Activated naive CD8-positive, alpha-beta T cell treated with anti-CD3 and anti-CD28 coated beads, Interleukin-2, amount 10 ng/mL, durations not matched to agents 7 days and 5 days (primary cell): ENCODE measurements at regions not wholly inside any gene's neighbourhood (a gene's known extent, or its start where the extent isn't known, plus 50 kb on each side); places are given as distances from the start of the nearest gene placed in this dataset.
"Not testable (repeated sequence)": the region's sequence is repeated elsewhere in the genome, so short reads cannot be mapped to it uniquely, and the experiment has no call there.

Experiments
- ATAC-seq: fragments of 150-1000 bp; cut with Tn5 transposase; one replicate; pipeline ENCODE4 v1.10.0; 2021; ENCODE audit warnings: low read depth, moderate library complexity
- POLR2A ChIA-PET: fragments of 350-600 bp; sonication (Branson Sonifier 250); formaldehyde crosslinking; loops from one replicate; lab custom pipeline; 2021; ENCODE audit warnings: antibody characterized with exemption; lab: Charles Lee
- DNase-seq: peaks from one replicate; pipeline ENCODE4 v3.0.0; 2021
- H3K27ac Mint-ChIP-seq: one replicate; pipeline ENCODE4 v1.8.0; 2022; ENCODE audit warnings: mild to moderate bottlenecking, mixed read lengths
- H3K27me3 Mint-ChIP-seq: one replicate; pipeline ENCODE4 v1.8.0; 2022; ENCODE audit warnings: mild to moderate bottlenecking, moderate library complexity, mixed read lengths
- H3K36me3 Mint-ChIP-seq: one replicate; pipeline ENCODE4 v1.8.0; 2021; ENCODE audit warnings: mild to moderate bottlenecking, mixed read lengths
- H3K4me1 Mint-ChIP-seq: one replicate; pipeline ENCODE4 v1.8.0; 2021; ENCODE audit warnings: mixed read lengths
- H3K4me3 Mint-ChIP-seq: one replicate; pipeline ENCODE4 v1.8.0; 2022; ENCODE audit warnings: mild to moderate bottlenecking, moderate library complexity, mixed read lengths
- H3K9me3 Mint-ChIP-seq: one replicate; pipeline ENCODE4 v1.8.0; 2021; ENCODE audit warnings: mixed read lengths

DNA sequence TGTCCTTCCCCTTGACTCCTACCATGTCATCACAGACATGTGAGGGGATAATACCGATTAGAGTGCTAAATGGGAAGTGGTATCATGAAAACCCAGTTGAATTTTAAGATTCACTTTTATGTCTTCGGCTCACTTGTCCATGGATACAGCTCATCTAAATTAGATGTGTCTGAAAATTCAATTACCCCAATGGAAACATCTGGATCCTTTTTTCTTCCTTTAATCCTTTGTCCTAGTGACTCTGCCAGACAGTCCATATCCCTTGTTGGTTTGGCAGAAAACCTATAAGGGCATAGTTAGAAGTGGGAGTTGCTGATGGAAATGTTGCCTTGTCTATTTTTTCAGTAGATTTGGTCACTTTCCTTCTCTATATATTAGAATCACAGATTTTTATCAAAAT is 271.9 kb downstream of the MTERF1 start:
- no peaks in the 10 kb centered on the region for H3K9me3 Mint-ChIP-seq
- no peak for ATAC-seq
- H3K27ac Mint-ChIP-seq = no peak overlapping the region
- no peaks in the 10 kb centered on the region for H3K36me3 Mint-ChIP-seq
- H3K4me1 Mint-ChIP-seq = no peaks in the 10 kb centered on the region
- H3K27me3 Mint-ChIP-seq = peaks cover 5% of the 10 kb centered on the region
- no peak overlapping the region for H3K4me3 Mint-ChIP-seq
- POLR2A ChIA-PET = no interaction called here
- DNase-seq = no peak

DNA sequence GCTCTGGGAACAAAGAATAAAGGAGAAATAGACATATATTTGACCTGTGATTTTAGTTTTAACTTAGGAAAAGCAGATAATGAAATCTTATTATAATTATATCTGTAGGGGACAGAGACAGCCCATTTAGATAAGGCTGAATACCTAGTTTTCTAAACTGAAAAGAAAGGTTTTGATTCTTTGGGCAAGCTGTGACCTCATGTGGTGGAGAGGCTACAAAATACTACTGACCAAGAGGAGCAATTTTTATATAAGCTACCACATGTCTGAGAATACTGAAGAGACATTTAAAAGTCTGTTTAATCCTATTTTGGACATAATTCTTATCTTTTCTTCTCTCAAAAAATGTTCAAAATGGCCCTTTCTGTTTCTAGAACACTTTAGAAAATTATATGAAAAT is 271.0 kb downstream of the MTERF1 start:
- no peaks in the 10 kb centered on the region for H3K9me3 Mint-ChIP-seq
- ATAC-seq (no peak), DNase-seq (no peak)
- H3K27me3 Mint-ChIP-seq = peaks cover 5% of the 10 kb centered on the region
- H3K4me1 Mint-ChIP-seq = no peaks in the 10 kb centered on the region
- no peak overlapping the region for H3K27ac Mint-ChIP-seq
- POLR2A ChIA-PET = no interaction called here
- no peak overlapping the region for H3K4me3 Mint-ChIP-seq
- no peaks in the 10 kb centered on the region for H3K36me3 Mint-ChIP-seq

DNA sequence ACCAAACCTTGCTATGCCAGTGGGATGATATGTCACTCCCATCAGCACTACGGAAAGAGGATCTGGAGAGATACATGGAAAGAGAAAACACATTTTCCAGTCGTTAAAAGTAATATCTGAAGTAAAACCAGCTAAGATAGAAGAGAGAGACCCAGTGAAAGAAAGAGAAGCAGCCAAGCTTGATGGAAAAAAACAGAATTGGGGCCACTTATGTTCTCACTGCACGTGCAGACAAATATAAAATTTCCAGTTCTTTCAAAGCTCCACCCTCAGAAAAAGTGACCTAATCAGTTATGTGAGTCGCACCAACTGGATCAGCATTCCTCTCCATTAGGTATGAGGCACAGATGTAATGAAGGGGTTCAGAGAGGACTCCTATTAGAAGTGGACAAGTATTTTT is 266.1 kb downstream of the MTERF1 start:
- Mint-ChIP-seq H3K27ac (no peak overlapping the region), H3K4me3 (no peak overlapping the region), H3K4me1 (no peaks in the 10 kb centered on the region), H3K9me3 (no peaks in the 10 kb centered on the region), H3K27me3 (peaks cover 2% of the 10 kb centered on the region), H3K36me3 (no peaks in the 10 kb centered on the region)
- DNase-seq (no peak), ATAC-seq (no peak)
- POLR2A ChIA-PET = no interaction called here

DNA sequence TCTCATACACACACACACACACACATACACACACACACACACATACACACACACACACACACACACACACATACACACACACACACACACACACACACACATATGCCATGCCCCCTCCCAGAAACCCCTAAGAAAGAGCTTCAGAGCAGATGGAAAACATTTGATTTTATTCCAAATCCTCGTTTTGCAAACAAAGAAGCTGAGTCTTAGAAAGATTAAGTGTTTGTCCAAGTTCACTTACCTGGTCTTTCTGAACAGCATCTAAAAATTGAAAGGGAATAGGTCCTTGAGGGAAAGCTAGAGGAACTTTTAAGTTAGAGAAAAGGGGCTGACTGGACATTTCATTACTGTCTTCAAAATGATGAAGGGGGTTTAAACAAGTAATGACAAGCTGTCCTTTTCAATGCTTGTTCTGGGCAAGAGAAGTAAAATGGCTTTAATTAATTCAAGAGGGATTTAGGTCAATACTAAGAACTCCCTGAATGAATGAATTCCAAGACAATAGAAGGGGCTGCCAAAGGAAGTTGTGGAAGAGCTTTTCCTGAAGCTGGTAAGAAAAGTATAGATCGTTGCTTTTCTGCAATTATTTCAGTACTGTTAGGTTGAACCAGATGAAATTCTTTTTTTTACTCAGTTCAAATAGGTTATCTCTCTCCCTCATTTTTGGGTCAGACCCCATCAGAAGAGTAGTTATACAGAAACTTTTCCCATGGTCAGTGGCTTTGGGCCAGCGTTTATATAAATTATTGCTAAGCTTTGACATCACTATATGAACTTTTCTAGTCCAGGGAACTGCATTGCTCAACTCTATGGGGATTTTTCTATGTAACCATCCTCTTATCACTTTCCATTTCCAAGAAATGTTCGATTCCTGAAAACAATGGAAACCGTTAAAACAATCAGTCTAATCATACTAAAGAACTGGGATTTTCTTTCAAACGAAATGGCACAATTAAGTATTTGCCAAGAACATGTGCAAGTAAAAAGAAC is 261.4 kb downstream of the MTERF1 start:
- Mint-ChIP-seq H3K4me1 (no peaks in the 10 kb centered on the region), H3K4me3 (no peak overlapping the region), H3K36me3 (no peaks in the 10 kb centered on the region), H3K9me3 (no peaks in the 10 kb centered on the region), H3K27ac (no peak overlapping the region), H3K27me3 (no peaks in the 10 kb centered on the region)
- DNase-seq (no peak), ATAC-seq (no peak)
- POLR2A ChIA-PET = no interaction called here

DNA sequence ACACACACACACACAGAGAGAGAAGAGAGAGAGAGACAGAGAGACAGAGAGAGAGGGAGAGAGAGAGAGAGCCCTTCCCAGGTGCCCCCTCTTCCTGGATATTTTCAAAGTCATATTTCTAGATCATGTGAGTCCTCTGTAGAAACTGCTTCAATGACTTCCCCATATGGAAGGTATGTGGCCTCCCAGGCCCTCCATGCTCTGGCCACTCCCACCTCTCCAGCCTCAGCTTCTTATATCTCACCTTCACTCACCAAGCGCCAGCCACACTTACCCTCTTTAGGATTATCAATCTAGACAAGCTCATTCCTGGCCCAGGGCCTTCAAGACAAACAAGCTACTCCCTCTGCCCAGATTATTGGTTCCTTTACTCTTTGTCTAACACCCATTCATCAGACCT is 259.7 kb downstream of the MTERF1 start:
- Mint-ChIP-seq H3K9me3 (no peaks in the 10 kb centered on the region), H3K36me3 (no peaks in the 10 kb centered on the region), H3K4me3 (no peak overlapping the region), H3K27me3 (no peaks in the 10 kb centered on the region), H3K27ac (no peak overlapping the region), H3K4me1 (no peaks in the 10 kb centered on the region)
- POLR2A ChIA-PET = no interaction called here
- no peak for DNase-seq
- no peak for ATAC-seq

DNA sequence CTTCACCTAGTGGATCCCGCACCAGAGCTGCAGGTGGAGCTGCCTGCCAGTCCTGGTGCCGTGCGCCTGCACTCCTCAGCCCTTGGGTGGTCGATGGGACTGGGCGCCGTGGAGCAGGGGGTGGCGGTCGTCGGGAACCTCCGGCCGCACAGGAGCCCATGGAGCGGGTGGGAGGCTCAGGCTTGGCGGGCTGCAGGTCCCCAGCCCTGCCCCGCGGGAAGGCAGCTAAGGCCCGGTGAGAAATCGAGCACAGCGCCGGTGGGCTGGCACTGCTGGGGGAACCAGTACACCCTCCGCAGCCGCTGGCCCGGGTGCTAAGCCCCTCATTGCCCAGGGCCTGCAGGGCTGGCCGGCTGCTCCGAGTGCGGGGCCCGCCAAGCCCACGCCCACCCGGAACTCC is 253.2 kb downstream of the MTERF1 start:
- H3K36me3 Mint-ChIP-seq, H3K4me1 Mint-ChIP-seq, H3K27me3 Mint-ChIP-seq, H3K4me3 Mint-ChIP-seq, H3K27ac Mint-ChIP-seq, POLR2A ChIA-PET, DNase-seq, H3K9me3 Mint-ChIP-seq, ATAC-seq: not testable (repeated sequence)

DNA sequence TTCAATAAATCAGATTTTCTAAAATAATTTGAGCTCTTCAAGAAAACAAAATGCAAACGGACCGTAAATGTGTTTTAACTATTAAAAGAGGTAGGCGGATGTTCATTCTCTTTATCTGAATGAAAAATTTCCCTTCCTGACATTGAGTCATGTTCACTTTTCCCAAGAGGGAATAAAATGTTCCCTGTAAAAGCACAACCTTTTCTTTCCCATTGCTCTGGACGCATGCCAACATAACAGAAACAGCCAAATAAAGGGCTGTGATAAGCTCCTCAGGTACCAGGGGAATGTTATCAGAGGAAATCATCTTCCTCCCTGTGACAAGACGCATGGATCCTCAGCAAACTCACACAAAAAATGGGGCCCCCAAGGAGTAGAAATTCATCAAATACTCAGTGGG is 251.8 kb downstream of the MTERF1 start:
- POLR2A ChIA-PET = no interaction called here
- no peaks in the 10 kb centered on the region for H3K9me3 Mint-ChIP-seq
- H3K27me3 Mint-ChIP-seq = no peaks in the 10 kb centered on the region
- DNase-seq (no peak), ATAC-seq (no peak)
- no peaks in the 10 kb centered on the region for H3K4me1 Mint-ChIP-seq
- no peak overlapping the region for H3K27ac Mint-ChIP-seq
- no peak overlapping the region for H3K4me3 Mint-ChIP-seq
- H3K36me3 Mint-ChIP-seq = no peaks in the 10 kb centered on the region

DNA sequence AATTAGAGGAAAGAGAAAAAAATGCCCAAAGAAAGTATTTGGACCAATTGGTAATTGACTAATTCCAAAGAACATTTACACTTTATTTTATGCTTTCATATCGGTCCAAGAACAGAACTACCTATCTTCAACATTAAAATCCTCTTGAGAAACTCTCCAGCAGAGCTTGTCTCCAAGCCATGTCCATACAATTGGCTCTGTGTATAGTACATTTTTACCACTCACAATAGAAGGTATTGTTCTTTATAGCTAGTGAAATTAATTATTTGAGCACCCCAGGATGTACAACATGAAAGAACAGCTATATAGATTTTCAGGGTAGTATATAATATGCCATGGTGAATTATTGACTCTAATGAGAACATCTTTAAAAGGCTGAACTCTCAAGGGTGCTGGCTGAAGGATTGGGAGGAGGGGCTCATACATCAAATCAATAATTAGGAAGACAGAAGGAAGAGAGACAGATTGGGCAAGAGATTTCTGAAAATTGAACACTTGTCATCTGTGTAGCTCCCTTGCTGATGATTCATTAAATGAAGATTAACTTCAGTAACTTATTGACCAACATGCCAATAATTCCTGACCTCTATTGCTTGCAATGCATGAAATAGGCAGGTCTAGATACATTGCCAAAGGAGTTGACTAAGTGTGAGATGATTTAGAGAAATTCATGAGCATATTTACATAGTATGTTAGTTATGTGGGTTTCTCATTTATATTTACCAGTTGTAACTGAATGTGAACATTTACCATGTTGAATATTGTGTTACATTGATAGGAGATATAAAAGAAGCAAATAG is 249.7 kb downstream of the MTERF1 start:
- ATAC-seq (no peak), DNase-seq (no peak)
- Mint-ChIP-seq H3K27me3 (no peaks in the 10 kb centered on the region), H3K4me3 (no peak overlapping the region), H3K9me3 (no peaks in the 10 kb centered on the region), H3K27ac (no peak overlapping the region), H3K4me1 (no peaks in the 10 kb centered on the region), H3K36me3 (no peaks in the 10 kb centered on the region)
- POLR2A ChIA-PET = no interaction called here

DNA sequence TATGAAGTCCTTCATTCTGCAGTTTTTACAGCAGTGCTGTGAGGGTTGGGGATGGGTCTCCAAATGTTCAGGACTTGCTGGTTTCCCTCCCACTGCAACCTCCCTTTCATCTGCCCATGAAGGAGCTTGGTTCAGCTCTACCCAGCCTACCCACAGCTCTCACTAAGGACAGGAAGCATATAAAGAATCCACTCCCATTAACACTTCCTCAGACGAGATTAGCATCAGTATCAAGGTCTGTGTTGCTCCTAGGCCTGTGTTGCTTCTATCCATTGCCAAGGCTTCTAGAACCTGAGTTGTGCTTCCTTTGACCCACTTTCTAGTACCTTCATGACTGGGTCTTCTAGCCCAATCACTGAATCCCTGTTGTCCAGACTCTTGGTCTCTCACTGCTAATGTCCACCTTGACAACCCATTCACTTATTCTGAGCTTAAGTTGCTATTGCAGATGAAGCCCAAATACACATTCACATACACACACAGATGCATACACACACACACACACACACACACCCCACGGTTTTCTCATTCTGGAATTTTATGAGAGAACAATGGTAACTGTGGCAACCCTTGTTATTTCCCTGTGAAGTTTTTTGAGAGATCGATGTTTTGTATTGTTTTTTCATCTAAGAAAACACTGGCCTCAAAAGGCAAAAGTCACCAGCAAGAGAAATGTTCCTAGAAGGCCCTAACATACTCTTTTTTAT is 248.1 kb downstream of the MTERF1 start:
- ATAC-seq (no peak), DNase-seq (no peak)
- Mint-ChIP-seq H3K9me3 (no peaks in the 10 kb centered on the region), H3K4me1 (no peaks in the 10 kb centered on the region), H3K27me3 (no peaks in the 10 kb centered on the region), H3K36me3 (no peaks in the 10 kb centered on the region), H3K27ac (no peak overlapping the region), H3K4me3 (no peak overlapping the region)
- POLR2A ChIA-PET = no interaction called here

DNA sequence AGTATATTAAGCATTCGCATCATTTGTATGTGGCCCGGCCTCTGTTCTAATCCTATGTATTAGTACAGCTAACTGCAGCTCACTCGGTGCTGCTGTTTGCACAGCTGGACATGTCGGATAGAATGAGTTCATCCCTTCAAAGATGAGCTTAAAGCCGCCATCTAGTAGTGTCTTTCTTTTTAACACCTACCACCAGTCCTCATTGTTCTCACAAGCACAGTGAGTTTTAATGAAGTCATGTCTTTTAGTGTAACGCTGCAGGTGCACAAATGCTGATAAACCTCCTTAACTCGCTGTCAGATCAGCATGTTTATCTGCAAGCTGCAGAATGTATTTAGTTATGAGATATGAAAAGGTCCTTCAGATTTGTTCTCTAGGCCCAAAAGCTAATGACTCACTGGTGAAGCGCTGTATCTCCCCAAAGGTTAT is 247.5 kb downstream of the MTERF1 start:
- no peaks in the 10 kb centered on the region for H3K4me1 Mint-ChIP-seq

DNA sequence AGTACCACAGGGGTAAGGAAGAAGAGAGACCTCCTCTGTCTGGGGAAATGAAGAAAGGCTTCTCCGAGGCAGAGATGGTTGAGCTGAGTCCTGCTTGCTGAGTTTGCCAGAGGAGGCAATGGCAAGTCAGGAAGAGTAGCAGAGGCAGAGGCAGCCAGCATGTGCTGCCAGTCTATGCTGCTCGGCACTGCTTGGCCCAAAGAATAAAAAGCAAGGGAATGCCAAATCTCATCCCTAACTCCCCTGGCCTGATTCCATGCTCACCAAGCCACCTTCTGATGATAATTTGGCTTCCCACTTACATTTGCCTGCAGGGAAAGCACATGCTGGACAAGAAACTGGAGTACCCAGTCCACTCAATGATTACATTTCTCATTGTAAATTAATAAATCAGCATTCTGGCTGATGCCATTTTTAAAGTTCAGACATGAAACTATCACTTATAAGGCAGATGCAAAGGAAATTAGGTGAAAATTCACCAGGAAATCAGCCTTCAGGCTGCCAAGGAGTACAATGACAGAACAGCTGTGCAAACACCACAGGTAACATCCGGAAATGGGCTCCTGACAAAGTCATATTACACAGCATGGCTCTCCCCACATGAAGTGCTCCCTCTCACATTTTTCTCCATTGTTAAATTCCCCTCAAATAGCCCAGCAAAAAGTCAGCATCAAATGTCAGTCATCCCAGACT is 245.9 kb downstream of the MTERF1 start:
- no peak overlapping the region for H3K4me3 Mint-ChIP-seq
- H3K4me1 Mint-ChIP-seq = no peaks in the 10 kb centered on the region
- no peak for ATAC-seq
- no peak overlapping the region for H3K27ac Mint-ChIP-seq
- H3K9me3 Mint-ChIP-seq = no peaks in the 10 kb centered on the region
- DNase-seq = no peak
- H3K27me3 Mint-ChIP-seq = no peaks in the 10 kb centered on the region
- no peaks in the 10 kb centered on the region for H3K36me3 Mint-ChIP-seq
- POLR2A ChIA-PET = no interaction called here

More for the DNA sequence above, 247.5 kb downstream of the MTERF1 start:
- DNase-seq = no peak
- H3K9me3 Mint-ChIP-seq = no peaks in the 10 kb centered on the region
- no peaks in the 10 kb centered on the region for H3K27me3 Mint-ChIP-seq
- H3K4me3 Mint-ChIP-seq = no peak overlapping the region
- no peak for ATAC-seq
- no peak overlapping the region for H3K27ac Mint-ChIP-seq
- no peaks in the 10 kb centered on the region for H3K36me3 Mint-ChIP-seq
- POLR2A ChIA-PET = no interaction called here

DNA sequence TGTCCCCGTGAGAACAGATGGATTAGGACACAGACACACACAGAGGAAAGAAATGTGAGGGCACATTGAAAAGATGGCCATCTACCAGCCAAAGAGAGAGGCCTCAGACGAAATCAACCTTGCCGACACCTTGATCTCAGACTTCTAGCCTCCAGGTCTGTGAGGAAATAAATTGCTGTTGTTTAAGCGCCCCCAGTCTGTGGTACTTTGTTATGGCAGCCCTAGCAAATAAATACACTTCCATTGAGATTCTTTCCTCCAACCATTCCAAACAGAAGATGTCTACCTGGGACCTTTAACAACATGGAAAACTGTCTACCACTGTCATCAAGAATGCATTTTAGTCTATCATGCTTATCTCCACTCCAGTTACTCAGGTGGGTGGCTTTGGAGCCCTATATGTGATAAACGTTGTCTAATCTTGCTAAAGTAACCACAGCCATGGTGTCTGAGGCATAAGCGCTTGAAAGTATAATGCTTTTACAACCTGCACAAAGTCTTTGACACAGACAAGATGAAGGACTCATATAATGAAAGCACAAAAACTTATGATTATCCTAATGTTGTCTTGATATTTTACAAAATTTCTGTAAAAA is 244.3 kb downstream of the MTERF1 start:
- Mint-ChIP-seq H3K9me3 (no peaks in the 10 kb centered on the region), H3K4me1 (no peaks in the 10 kb centered on the region), H3K27ac (no peak overlapping the region), H3K36me3 (no peaks in the 10 kb centered on the region), H3K27me3 (no peaks in the 10 kb centered on the region), H3K4me3 (no peak overlapping the region)
- DNase-seq (no peak), ATAC-seq (no peak)
- POLR2A ChIA-PET = no interaction called here

DNA sequence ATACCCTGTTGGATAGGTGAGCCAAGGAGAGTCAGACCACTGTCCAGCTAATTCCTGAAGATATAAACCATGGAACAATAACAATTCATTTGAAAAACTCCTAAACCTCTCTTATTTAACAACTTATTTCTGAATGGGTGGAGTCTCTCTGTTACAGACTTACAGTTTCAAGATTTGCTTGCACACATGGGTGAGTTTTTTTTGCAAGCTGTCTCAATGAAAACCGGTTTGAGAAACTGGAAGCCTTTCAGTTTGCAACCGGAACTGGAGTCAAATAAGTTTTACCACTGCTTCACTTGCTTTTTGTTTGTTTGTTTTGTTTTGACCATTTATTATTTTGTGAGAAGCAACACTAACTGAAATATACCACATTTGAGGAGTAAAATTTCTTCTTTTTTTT is 243.8 kb downstream of the MTERF1 start:
- Mint-ChIP-seq H3K4me3 (no peak overlapping the region), H3K36me3 (no peaks in the 10 kb centered on the region), H3K9me3 (no peaks in the 10 kb centered on the region), H3K27me3 (no peaks in the 10 kb centered on the region), H3K27ac (no peak overlapping the region), H3K4me1 (no peaks in the 10 kb centered on the region)
- no peak for DNase-seq
- POLR2A ChIA-PET = no interaction called here
- ATAC-seq = no peak
